CD4-positive, alpha-beta memory T cell (primary cell): ENCODE measurements at regions not wholly inside any gene's neighbourhood (a gene's known extent, or its start where the extent isn't known, plus 50 kb on each side); places are given as distances from the start of the nearest gene placed in this dataset.
"Not testable (repeated sequence)": the region's sequence is repeated elsewhere in the genome, so short reads cannot be mapped to it uniquely, and the experiment has no call there.

ENCODE experiments used
- CTCF ChIA-PET: fragments of 350-600 bp; sonication (Branson Sonifier 250); formaldehyde crosslinking; loops from one replicate; lab custom pipeline; 2021; ENCODE audit warnings: inconsistent platforms; ENCODE audit not compliant: partially characterized antibody; lab: Charles Lee
- POLR2A ChIA-PET: fragments of 350-600 bp; sonication (Branson Sonifier 250); formaldehyde crosslinking; loops from one replicate; lab custom pipeline; 2021; ENCODE audit not compliant: partially characterized antibody; lab: Charles Lee
- DNase-seq, 5 donors: peaks; one replicate each; pipeline versions ENCODE4 v3.0.0 to v3.0.0-alpha.2; 2020 to 2022; ENCODE audit warnings: mixed read lengths in 1 of 5
- H3K27ac ChIP-seq: one replicate; pipeline ENCODE4 v1.7.0; 2013; ENCODE audit warnings: low read depth, low read length
- H3K27me3 ChIP-seq: 2 replicates; pipeline ENCODE4 v1.7.0; 2013; ENCODE audit warnings: mild to moderate bottlenecking, low read length, moderate library complexity; ENCODE audit not compliant: insufficient read depth
- H3K36me3 ChIP-seq: 2 replicates; pipeline ENCODE4 v1.7.0; 2013; ENCODE audit warnings: mild to moderate bottlenecking, low read length, moderate library complexity; ENCODE audit not compliant: insufficient read depth
- H3K4me1 ChIP-seq: 2 replicates; pipeline ENCODE4 v1.7.0; 2013; ENCODE audit warnings: mild to moderate bottlenecking, low read length, moderate library complexity; ENCODE audit not compliant: insufficient read depth
- H3K4me3 ChIP-seq, 2 donors: one replicate each; pipeline ENCODE4 v1.7.0; 2013; ENCODE audit warnings: low read length in 2 of 2, mild to moderate bottlenecking in 1 of 2
- H3K9me3 ChIP-seq, 2 donors: one replicate each; pipeline ENCODE4 v1.7.0; 2013; ENCODE audit warnings: low read length in 2 of 2, control low read depth in 1 of 2; ENCODE audit not compliant: control insufficient read depth in 1 of 2
- H3K27ac Mint-ChIP-seq, 7 donors: one replicate each; pipeline ENCODE4 v1.8.0; 2020 to 2021; ENCODE audit warnings: mixed read lengths in 7 of 7, mild to moderate bottlenecking in 6 of 7, inconsistent platforms in 3 of 7, moderate library complexity in 3 of 7
- H3K27me3 Mint-ChIP-seq, 2 donors: one replicate each; pipeline ENCODE4 v1.8.0; 2020 to 2021; ENCODE audit warnings: mixed read lengths in 2 of 2
- H3K36me3 Mint-ChIP-seq, 2 donors: one replicate each; pipeline ENCODE4 v1.8.0; 2020 to 2021; ENCODE audit warnings: mixed read lengths in 2 of 2, inconsistent platforms in 1 of 2, mild to moderate bottlenecking in 1 of 2
- H3K4me1 Mint-ChIP-seq, 4 donors: one replicate each; pipeline ENCODE4 v1.8.0; 2020 to 2021; ENCODE audit warnings: mixed read lengths in 4 of 4, mild to moderate bottlenecking in 1 of 4
- H3K4me3 Mint-ChIP-seq, 8 donors: one replicate each; pipeline ENCODE4 v1.8.0; 2020 to 2021; ENCODE audit warnings: mixed read lengths in 8 of 8, mild to moderate bottlenecking in 7 of 8, moderate library complexity in 6 of 8, inconsistent platforms in 3 of 8
- H3K9me3 Mint-ChIP-seq, 8 donors: one replicate each; pipeline ENCODE4 v1.8.0; 2020 to 2021; ENCODE audit warnings: mixed read lengths in 8 of 8, mild to moderate bottlenecking in 5 of 8, inconsistent platforms in 3 of 8, moderate library complexity in 1 of 8
- intact Hi-C: fragments of 100-400 bp; cut with micrococcal nuclease; formaldehyde crosslinking; loops from one replicate; pipeline ENCODE4 v1.15.1; 2023

DNA sequence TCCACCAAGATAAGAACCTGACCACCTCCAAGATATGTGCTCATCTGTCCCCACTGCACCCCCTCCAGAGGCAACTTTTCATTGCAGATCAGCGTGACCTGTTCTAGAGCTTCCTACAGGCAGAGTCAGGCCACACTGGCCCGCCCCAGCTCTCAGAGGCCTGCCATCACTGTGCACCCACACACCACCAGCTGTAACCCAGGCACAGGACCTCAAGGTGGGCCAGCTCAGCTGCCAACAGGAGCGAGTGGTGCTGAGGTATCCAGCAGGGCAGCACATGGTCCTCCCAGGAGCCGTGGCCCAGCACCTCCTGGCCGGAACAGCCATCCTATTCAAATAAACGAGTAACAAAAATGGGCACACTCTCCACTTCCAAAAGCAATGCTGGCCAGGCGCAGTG, 189.9 kb upstream of the FOXD4L5 start:
- H3K4me1 ChIP-seq, H3K4me1 Mint-ChIP-seq, H3K36me3 Mint-ChIP-seq, H3K9me3 ChIP-seq, H3K4me3 ChIP-seq, intact Hi-C loops, POLR2A ChIA-PET, DNase-seq, H3K27me3 Mint-ChIP-seq, H3K4me3 Mint-ChIP-seq, H3K36me3 ChIP-seq, H3K27ac ChIP-seq, H3K27me3 ChIP-seq, H3K27ac Mint-ChIP-seq, CTCF ChIA-PET: not testable (repeated sequence)
- H3K9me3 Mint-ChIP-seq: peaks cover 0 to 18% (median 2%) of the 10 kb centered on the region in 8 donors

DNA sequence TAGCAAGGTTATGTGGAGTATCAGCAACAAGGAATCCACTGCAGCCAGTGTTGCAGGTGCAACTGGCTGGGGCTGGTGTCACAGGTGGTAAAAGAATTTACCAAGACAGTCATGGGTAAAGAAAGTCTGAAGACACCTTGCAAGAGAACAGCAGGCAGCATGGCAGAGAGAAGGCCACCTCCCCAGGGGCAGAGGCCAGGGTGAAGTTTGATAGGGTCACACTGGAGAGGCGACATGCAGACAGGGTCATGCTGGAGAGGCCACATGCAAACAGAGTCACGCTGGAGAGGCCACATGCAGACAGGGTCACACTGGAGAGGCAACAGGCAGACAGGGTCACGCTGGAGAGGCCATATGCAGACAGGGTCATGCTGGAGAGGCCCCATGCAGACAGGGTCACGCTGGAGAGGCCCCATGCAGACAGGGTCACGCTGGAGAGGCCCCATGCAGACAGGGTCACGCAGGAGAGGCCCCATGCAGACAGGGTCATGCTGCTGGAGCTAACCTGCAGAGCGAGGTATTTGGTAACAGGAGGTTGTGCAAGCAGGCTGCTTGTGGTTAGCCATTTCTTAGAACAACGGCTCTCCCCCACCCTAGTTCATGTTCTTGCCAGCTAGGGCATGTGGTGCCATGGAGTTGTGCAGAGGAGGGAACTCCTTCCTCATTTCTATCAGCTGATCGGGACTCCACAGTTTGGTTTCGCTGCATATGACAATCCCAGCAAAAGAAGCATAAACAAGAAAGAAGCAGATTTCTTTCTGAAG, 188.2 kb upstream of the FOXD4L5 start:
- H3K27me3 Mint-ChIP-seq, DNase-seq, H3K36me3 Mint-ChIP-seq, H3K36me3 ChIP-seq, H3K27ac Mint-ChIP-seq, intact Hi-C loops, H3K4me3 Mint-ChIP-seq, H3K4me1 ChIP-seq, POLR2A ChIA-PET, CTCF ChIA-PET, H3K4me1 Mint-ChIP-seq, H3K4me3 ChIP-seq, H3K27me3 ChIP-seq, H3K27ac ChIP-seq, H3K9me3 ChIP-seq: not testable (repeated sequence)
- peaks cover 0 to 24% (median 7%) of the 10 kb centered on the region in 8 donors for H3K9me3 Mint-ChIP-seq

DNA sequence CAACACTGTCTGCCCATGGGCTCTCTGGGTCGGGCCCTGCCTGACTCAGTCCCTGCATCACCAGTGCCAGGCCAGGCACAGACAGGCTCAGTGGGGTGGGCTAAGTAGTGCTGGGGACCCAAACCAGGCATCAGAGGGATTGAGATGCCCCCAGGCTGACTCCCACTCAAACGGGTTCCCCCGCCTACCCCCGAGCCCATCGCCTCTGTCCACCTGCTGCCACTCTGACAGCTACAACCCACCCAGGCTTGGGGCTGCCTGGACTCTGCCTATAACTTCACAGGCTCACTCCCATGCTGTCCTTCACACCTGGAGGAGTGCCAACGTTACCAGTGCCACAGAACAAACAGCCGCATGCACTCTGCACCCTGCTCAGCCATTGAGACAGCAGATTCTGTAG, 186.1 kb upstream of the FOXD4L5 start:
- CTCF ChIA-PET, H3K27me3 Mint-ChIP-seq, H3K4me3 ChIP-seq, H3K27ac Mint-ChIP-seq, intact Hi-C loops, H3K27ac ChIP-seq, H3K4me3 Mint-ChIP-seq, H3K36me3 Mint-ChIP-seq, H3K4me1 Mint-ChIP-seq, POLR2A ChIA-PET, H3K4me1 ChIP-seq, H3K9me3 ChIP-seq, H3K27me3 ChIP-seq, H3K36me3 ChIP-seq, DNase-seq: not testable (repeated sequence)
- H3K9me3 Mint-ChIP-seq: peaks cover 0 to 23% (median 11%) of the 10 kb centered on the region in 8 donors

DNA sequence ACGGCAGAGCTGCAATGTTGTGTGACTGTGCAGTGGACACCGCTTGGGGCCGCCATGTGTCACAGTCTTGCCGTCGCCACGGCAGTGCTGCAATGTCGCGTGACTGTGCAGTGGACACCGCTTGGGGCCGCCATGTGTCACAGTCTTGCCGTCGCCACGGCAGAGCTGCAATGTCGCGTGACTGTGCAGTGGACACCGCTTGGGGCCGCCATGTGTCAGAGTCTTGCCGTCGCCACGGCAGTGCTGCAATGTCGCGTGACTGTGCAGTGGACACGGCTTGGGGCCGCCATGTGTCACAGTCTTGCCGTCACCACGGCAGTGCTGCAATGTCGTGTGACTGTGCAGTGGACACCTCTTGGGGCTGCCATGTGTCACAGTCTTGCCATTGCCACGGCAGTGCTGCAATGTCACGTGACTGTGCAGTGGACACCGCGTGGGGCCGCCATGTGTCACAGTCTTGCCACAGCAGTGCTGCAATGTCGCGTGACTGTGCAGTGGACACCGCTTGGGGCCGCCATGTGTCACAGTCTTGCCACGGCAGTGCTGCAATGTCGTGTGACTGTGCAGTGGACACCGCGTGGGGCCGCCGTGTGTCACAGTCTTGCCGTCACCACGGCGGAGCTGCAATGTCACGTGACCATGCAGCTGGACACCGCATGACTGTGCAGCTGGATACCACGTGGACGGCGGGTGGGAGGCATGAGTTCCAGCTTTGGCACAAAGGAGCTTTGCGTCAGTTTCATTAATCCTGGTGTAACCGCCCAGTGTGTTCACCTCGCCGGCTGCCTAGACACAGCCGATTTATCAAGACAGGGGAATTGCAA, 182.1 kb upstream of the FOXD4L5 start:
- peaks cover 5 to 44% (median 34%) of the 10 kb centered on the region in 8 donors for H3K9me3 Mint-ChIP-seq
- H3K36me3 Mint-ChIP-seq, H3K27ac ChIP-seq, intact Hi-C loops, H3K4me3 ChIP-seq, H3K4me3 Mint-ChIP-seq, H3K27me3 ChIP-seq, H3K4me1 ChIP-seq, H3K36me3 ChIP-seq, H3K27ac Mint-ChIP-seq, H3K9me3 ChIP-seq, POLR2A ChIA-PET, H3K4me1 Mint-ChIP-seq, CTCF ChIA-PET, DNase-seq, H3K27me3 Mint-ChIP-seq: not testable (repeated sequence)

DNA sequence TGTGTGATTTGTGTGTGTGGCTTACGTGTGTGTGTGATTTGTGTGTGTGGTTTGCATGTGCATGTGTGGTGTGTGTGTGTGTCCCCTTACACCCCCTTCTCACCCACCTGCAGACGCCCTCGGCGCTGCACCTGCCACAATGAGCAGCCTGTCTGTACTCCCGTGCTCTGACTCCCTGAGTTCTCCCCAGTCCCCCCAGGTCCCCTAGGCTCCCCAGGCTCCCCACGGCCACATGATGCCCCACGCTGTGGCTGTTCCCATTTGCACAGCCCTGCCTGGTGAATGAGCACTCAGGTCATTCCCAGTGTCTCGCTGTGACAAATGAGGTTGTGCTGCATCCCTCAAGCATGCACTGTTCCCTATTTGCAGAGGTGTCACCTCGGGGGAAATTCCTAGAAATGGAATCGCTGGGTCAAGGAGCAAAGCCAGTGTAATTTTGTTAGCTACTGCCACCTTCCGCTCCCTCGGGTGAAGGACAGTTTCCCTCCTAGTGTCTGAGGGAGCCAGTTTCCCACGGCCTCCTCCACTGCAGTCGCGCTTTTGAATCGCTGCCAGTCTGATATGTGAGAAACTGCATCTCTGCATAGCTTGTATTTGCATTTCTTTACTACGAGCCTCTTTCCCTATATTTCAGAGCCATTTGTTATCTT, 180.4 kb upstream of the FOXD4L5 start:
- POLR2A ChIA-PET, CTCF ChIA-PET, H3K27me3 ChIP-seq, H3K36me3 Mint-ChIP-seq, H3K36me3 ChIP-seq, H3K4me1 ChIP-seq, H3K4me1 Mint-ChIP-seq, H3K4me3 Mint-ChIP-seq, H3K27ac Mint-ChIP-seq, H3K27ac ChIP-seq, intact Hi-C loops, H3K27me3 Mint-ChIP-seq, H3K4me3 ChIP-seq, DNase-seq, H3K9me3 ChIP-seq: not testable (repeated sequence)
- H3K9me3 Mint-ChIP-seq: peaks cover 5 to 52% (median 38%) of the 10 kb centered on the region in 8 donors

DNA sequence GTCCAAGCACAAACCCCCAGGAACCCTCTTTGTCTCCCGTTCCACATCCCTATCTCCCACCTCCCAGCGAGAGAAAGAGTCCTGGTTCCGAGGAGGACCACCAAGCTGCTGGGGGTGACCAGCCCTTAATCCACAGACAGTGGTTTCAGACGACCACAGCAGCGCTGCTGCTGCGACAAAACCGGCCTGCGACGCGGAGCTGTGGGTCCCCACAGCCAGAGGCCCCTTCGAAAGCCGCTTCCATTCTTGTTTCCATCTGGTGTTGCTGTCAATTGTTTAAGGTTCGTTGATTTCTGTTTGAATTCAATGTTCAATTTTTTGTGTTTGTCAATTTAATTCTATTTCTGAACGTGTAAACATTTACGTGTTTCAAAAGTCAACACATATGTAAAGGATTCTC, 177.5 kb upstream of the FOXD4L5 start:
- CTCF ChIA-PET, H3K27ac Mint-ChIP-seq, DNase-seq, H3K36me3 Mint-ChIP-seq, H3K4me1 Mint-ChIP-seq, H3K27ac ChIP-seq, H3K9me3 ChIP-seq, H3K4me3 Mint-ChIP-seq, H3K27me3 ChIP-seq, H3K36me3 ChIP-seq, POLR2A ChIA-PET, intact Hi-C loops, H3K27me3 Mint-ChIP-seq, H3K4me3 ChIP-seq, H3K4me1 ChIP-seq: not testable (repeated sequence)
- peaks cover 5 to 48% (median 32%) of the 10 kb centered on the region in 8 donors for H3K9me3 Mint-ChIP-seq

DNA sequence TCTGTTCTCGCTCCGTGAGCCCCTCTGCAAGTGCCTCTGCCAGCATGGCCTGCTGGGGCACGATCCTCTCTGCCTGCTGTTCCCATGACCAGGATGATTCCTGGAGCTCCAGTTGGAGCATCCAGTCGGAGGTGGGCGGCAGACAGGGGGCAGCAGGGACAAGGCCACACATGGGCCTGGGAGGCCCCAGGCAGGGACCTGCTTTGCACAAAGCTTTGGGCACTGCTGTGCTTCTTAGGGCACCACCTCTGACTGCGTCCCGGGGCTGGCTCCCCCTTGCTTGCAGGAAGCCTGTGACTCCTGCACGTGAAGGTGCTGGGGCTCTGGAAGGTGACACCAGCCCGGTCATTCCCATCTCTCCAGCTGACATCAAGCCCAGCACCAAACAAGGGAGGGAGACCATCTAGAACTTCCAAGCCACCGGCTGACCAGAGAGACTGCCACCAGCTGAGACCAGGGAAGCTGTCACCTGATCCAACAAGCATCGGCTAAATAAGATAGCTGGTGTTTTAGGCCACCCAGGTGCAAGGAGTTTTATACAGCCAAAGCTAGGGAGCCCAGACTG, 174.8 kb upstream of the FOXD4L5 start:
- no peak for DNase-seq
- intact Hi-C loops: no loop called here
- Histone ChIP-seq H3K27me3 (no peaks in the 10 kb centered on the region), H3K4me1 (no peaks in the 10 kb centered on the region), H3K9me3 (no peaks in the 10 kb centered on the region), H3K36me3 (no peaks in the 10 kb centered on the region), H3K4me3 (no peak overlapping the region), H3K27ac (no peak overlapping the region)
- Mint-ChIP-seq H3K9me3 (peaks cover 5 to 43% (median 32%) of the 10 kb centered on the region in 8 donors), H3K4me3 (no peak overlapping the region), H3K36me3 (peaks cover 0 to 1% of the 10 kb centered on the region in 2 donors), H3K4me1 (peaks cover 0 to 4% (median 0%) of the 10 kb centered on the region in 4 donors), H3K27ac (no peak overlapping the region), H3K27me3 (no peaks in the 10 kb centered on the region)
- ChIA-PET CTCF (no interaction called here), POLR2A (no interaction called here)
